ENCODE measurements at regions not wholly inside any gene's neighbourhood (a gene's known extent, or its start where the extent isn't known, plus 50 kb on each side); places are given as distances from the start of the nearest gene placed in this dataset.

GRCh38 chrX:121227888-121228287 is 180.5 kb downstream of the GLUD2 start (continued):
- no peak for TF ChIP-seq ZNF449 (CRISPR knock-in tag; IDR thresholded peaks at IDR 0.05)

GRCh38 chrX:121231566-121232358 is 184.4 kb downstream of the GLUD2 start:
- WGBS (ENCODE audit: insufficient coverage, low coverage, missing lambda C conversion rate): 54% methylated on average over 5 of the region's 10 CpGs
- POLR2A ChIA-PET: interaction anchor here (1.0 kb wide), 1 partner anchor 8 kb away, joined by 4 read pairs; no protein-coding TSS in a partner anchor
- TF ChIP-seq TSHZ1 (CRISPR knock-in tag; IDR thresholded peaks at IDR 0.05) (no peak), UBTF (IDR thresholded peaks at IDR 0.05; ENCODE audit: borderline replicate concordance in 1 of 2, low read depth in 2 of 2, low read length in 2 of 2) (no peak), MCM7 (IDR thresholded peaks at IDR 0.05) (no peak), ZNF121 (CRISPR knock-in tag; conservative IDR thresholded peaks at IDR 0.05) (no peak), THAP7 (CRISPR knock-in tag; IDR thresholded peaks at IDR 0.05) (no peak), ZZZ3 (IDR thresholded peaks at IDR 0.05) (no peak), SLC30A9 (CRISPR knock-in tag; IDR thresholded peaks at IDR 0.05) (no peak), ZNF507 (tag; conservative IDR thresholded peaks at IDR 0.05) (no peak), SETDB1 (IDR thresholded peaks at IDR 0.05; ENCODE audit: low read length) (no peak), ZNF511 (CRISPR knock-in tag; IDR thresholded peaks at IDR 0.05) (no peak)

More at GRCh38 chrX:121231566-121232358, 184.4 kb downstream of the GLUD2 start:
- no peak for DNase-seq (ENCODE audit: extremely low read depth in 1 of 4, low spot score in 3 of 4)
- intact Hi-C loops (cut with micrococcal nuclease): no loop called here
- Histone ChIP-seq H3K9me3 (replicated peaks; ENCODE audit: control insufficient read depth, insufficient read depth, low read depth, low read length) (no peaks in the 10 kb centered on the region), H3K4me1 (replicated peaks in 1 of 2; ENCODE audit: control insufficient read depth in 2 of 2, insufficient read depth in 2 of 2, low read length in 2 of 2) (peaks cover 0 to 8% of the 10 kb centered on the region in 2 experiments; a peak in 2 of 5 replicates), H3K27ac (ENCODE audit: extremely low read depth, low read depth, low read length) (no peak overlapping the region), H3K9ac (ENCODE audit: insufficient read depth in 1 of 2, low read depth in 2 of 2, low read length in 2 of 2) (peak overlapping the region in 1 of 2 experiments; percentile 61; a peak in 1 of 4 replicates), H3K36me3 (ENCODE audit: control insufficient read depth, insufficient read depth, low read length) (no peaks in the 10 kb centered on the region), H3K9me1 (ENCODE audit: control insufficient read depth, insufficient read depth, low read length) (no peaks in the 10 kb centered on the region), H2AFZ (ENCODE audit: low read depth, low read length) (no peak overlapping the region), H3K27me3 (ENCODE audit: control insufficient read depth in 2 of 2, insufficient read depth in 2 of 2, low read length in 2 of 2) (no peaks in the 10 kb centered on the region), H3K79me2 (ENCODE audit: control insufficient read depth, insufficient read depth, low read length) (peaks cover 61% of the 10 kb centered on the region), H3K4me2 (ENCODE audit: insufficient read depth, low read length) (no peak overlapping the region), H3K4me3 (no peak overlapping the region), H4K20me1 (replicated peaks; ENCODE audit: control insufficient read depth, insufficient read depth, low read length) (peaks cover 7% of the 10 kb centered on the region; the same call in 1 of the 2 replicates)
- CTCF ChIA-PET (ENCODE audit: low intra/inter-chr PET ratio): no interaction called here
- peak; percentile 37 for ATAC-seq
- in situ Hi-C loops (cut with MboI): no loop called here
- FAIRE-seq: no peak
- BruUV-seq (replicated peaks): no TSS peak

All from K562 (cell line).